Neural cell (in vitro differentiated cells): ENCODE measurements at regions not wholly inside any gene's neighbourhood (a gene's known extent, or its start where the extent isn't known, plus 50 kb on each side); places are given as distances from the start of the nearest gene placed in this dataset.

Experiments
- CTCF ChIP-seq: fragments of 450-650 bp; IDR thresholded peaks from 2 replicates; pipeline ENCODE4 v1.5.1; 2014; ENCODE audit warnings: antibody characterized with exemption, mild to moderate bottlenecking, moderate library complexity; ENCODE audit not compliant: poor library complexity, severe bottlenecking
- EP300 ChIP-seq: fragments of 450-650 bp; conservative IDR thresholded peaks from 2 replicates; pipeline ENCODE4 v1.6.1; 2014; ENCODE audit warnings: antibody characterized with exemption, mild to moderate bottlenecking, moderate library complexity; ENCODE audit not compliant: poor library complexity, severe bottlenecking
- EZH2 ChIP-seq: fragments of 200-600, 300-800 bp; shearing (Covaris generic), sonication (generic); IDR thresholded peaks from 2 replicates; pipeline ENCODE4 v1.6.1; 2014; ENCODE audit warnings: antibody characterized with exemption, low read length, borderline replicate concordance, mild to moderate bottlenecking; ENCODE audit not compliant: insufficient read depth, poor library complexity, severe bottlenecking
- MXI1 ChIP-seq: fragments of 450-650 bp; conservative IDR thresholded peaks from 2 replicates; pipeline ENCODE4 v1.6.1; 2014; ENCODE audit warnings: antibody characterized with exemption, mild to moderate bottlenecking; ENCODE audit not compliant: poor library complexity, severe bottlenecking
- POLR2AphosphoS5 ChIP-seq: IDR thresholded peaks from 2 replicates; pipeline ENCODE4 v1.6.1; 2012
- SMC3 ChIP-seq: fragments of 450-650 bp; conservative IDR thresholded peaks from 2 replicates; pipeline ENCODE4 v1.6.1; 2014; ENCODE audit warnings: antibody characterized with exemption, mild to moderate bottlenecking, moderate library complexity; ENCODE audit not compliant: poor library complexity

GRCh38 chr7:15086131-15086611 is 183.6 kb upstream of the DGKB start:
- TF ChIP-seq CTCF (no peak), EZH2 (no peak), MXI1 (no peak), SMC3 (no peak), POLR2AphosphoS5 (no peak), EP300 (no peak)
